DOHH2 (cell line): ENCODE measurements at regions not wholly inside any gene's neighbourhood (a gene's known extent, or its start where the extent isn't known, plus 50 kb on each side); places are given as distances from the start of the nearest gene placed in this dataset.

Experiments used
- CTCF ChIP-seq: fragments of 200-600 bp; sonication (generic); IDR thresholded peaks from one replicate; pipeline ENCODE4 v1.5.1; 2014; ENCODE audit warnings: antibody characterized with exemption, mild to moderate bottlenecking, low read depth, low read length; ENCODE audit not compliant: poor library complexity, severe bottlenecking
- EZH2phosphoT487 ChIP-seq: fragments of 200-600 bp; sonication (generic); IDR thresholded peaks from 2 replicates; pipeline ENCODE4 v1.6.1; 2017; ENCODE audit warnings: borderline replicate concordance, mild to moderate bottlenecking, antibody characterized with exemption, low read length, moderate library complexity, mixed read lengths

GRCh38 chr5:10153394-10153793 is 96.3 kb downstream of the ATPSCKMT start:
- TF ChIP-seq CTCF (no peak), EZH2phosphoT487 (no peak)
